DOHH2 (cell line): ENCODE measurements at regions not wholly inside any gene's neighbourhood (a gene's known extent, or its start where the extent isn't known, plus 50 kb on each side); places are given as distances from the start of the nearest gene placed in this dataset.

ENCODE experiments used
- EZH2phosphoT487 ChIP-seq: fragments of 200-600 bp; sonication (generic); IDR thresholded peaks from 2 replicates; pipeline ENCODE4 v1.6.1; 2017; ENCODE audit warnings: borderline replicate concordance, mild to moderate bottlenecking, antibody characterized with exemption, low read length, moderate library complexity, mixed read lengths
- TF ChIP-seq, protein P1 (sequence below): fragments of 200-600 bp; sonication (generic); IDR thresholded peaks from one replicate; pipeline ENCODE4 v1.5.1; 2014; ENCODE audit warnings: antibody characterized with exemption, mild to moderate bottlenecking, low read depth, low read length; ENCODE audit not compliant: poor library complexity, severe bottlenecking

DNA sequence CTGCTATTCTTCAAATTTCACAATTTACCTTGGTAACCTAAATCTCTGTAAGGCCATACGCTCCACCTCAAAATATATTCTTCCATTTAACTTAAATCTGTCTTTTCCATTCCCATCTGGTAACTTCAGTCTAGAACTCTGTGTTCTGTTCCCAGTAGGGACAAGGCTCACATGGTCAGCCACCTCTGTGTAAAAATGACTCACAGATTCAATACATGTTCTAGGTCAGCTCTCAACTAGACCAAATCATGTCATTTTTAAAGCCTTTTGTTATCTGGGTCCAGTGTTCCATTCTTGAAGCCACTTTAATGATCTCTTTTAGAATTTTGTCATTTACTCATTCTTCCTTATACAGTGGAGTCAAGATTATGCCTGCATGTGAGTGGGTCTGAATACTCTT lies 315.6 kb upstream of the CITED2 start:
- TF ChIP-seq, protein P1, sequence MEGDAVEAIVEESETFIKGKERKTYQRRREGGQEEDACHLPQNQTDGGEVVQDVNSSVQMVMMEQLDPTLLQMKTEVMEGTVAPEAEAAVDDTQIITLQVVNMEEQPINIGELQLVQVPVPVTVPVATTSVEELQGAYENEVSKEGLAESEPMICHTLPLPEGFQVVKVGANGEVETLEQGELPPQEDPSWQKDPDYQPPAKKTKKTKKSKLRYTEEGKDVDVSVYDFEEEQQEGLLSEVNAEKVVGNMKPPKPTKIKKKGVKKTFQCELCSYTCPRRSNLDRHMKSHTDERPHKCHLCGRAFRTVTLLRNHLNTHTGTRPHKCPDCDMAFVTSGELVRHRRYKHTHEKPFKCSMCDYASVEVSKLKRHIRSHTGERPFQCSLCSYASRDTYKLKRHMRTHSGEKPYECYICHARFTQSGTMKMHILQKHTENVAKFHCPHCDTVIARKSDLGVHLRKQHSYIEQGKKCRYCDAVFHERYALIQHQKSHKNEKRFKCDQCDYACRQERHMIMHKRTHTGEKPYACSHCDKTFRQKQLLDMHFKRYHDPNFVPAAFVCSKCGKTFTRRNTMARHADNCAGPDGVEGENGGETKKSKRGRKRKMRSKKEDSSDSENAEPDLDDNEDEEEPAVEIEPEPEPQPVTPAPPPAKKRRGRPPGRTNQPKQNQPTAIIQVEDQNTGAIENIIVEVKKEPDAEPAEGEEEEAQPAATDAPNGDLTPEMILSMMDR: no peak
- no peak for TF ChIP-seq EZH2phosphoT487
